ENCODE measurements at regions not wholly inside any gene's neighbourhood (a gene's known extent, or its start where the extent isn't known, plus 50 kb on each side); places are given as distances from the start of the nearest gene placed in this dataset.

DNA sequence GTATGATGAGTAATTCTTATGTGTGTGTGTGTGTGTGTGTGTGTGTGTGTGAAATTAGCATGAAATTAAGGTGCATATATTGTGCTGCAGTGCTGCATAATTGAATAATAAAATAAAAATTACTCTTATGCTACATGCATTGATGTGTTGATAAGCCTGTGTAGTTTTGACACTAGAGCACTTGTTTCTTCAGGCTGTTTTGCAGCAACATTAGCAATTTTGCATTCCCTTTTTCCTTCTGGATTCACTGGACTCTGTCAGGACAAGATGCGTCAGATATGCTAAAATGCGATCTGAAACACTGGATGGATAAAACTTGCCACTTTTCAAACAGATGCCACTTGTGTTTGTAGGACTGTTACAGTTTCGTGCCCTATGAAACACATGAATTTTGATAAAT lies 175.4 kb upstream of the ATP6AP2 start:
- no TSS peak for BruUV-seq (replicated peaks)
- Histone ChIP-seq H3K4me1 (ENCODE audit: control insufficient read depth, extremely low read depth, insufficient read depth, low read length) (no peaks in the 10 kb centered on the region), H3K79me2 (ENCODE audit: control insufficient read depth, insufficient read depth, low read length) (no peaks in the 10 kb centered on the region), H3K36me3 (ENCODE audit: control insufficient read depth in 2 of 2, extremely low read depth in 1 of 2, insufficient read depth in 2 of 2, low read length in 2 of 2) (no peaks in the 10 kb centered on the region), H3K4me2 (ENCODE audit: insufficient read depth, low read length) (no peak overlapping the region), H3K9ac (replicated peaks; ENCODE audit: extremely low read depth, insufficient read depth, low read length) (no peak overlapping the region), H4K20me1 (replicated peaks; ENCODE audit: control insufficient read depth, extremely low read depth, insufficient read depth, low read length) (no peaks in the 10 kb centered on the region), H3K27ac (ENCODE audit: insufficient read depth, low read depth, low read length) (no peak overlapping the region), H3K9me3 (replicated peaks; ENCODE audit: control insufficient read depth, insufficient read depth, low read length) (no peaks in the 10 kb centered on the region), H2AFZ (ENCODE audit: low read depth, low read length) (no peak overlapping the region), H3K9me1 (replicated peaks; ENCODE audit: control insufficient read depth, extremely low read depth, insufficient read depth, low read length) (no peaks in the 10 kb centered on the region), H3K27me3 (ENCODE audit: control insufficient read depth in 2 of 2, insufficient read depth in 2 of 2, low read length in 2 of 2) (no peaks in the 10 kb centered on the region), H3K4me3 (replicated peaks in 1 of 3; ENCODE audit: insufficient read depth in 1 of 3, low read depth in 1 of 3, low read length in 3 of 3) (no peak overlapping the region)
- dilution Hi-C loops (cut with MboI; ENCODE audit: extremely low pct_ligation_motif_present, low sequenced_read_pairs) = no loop called here
- ChIA-PET CTCF (no interaction called here), POLR2A (no interaction called here)
- DNase-seq (ENCODE audit: low read depth, low spot score) (no peak), FAIRE-seq (no peak)
- TF ChIP-seq MYC (IDR thresholded peaks at IDR 0.05; ENCODE audit: low read depth, low read length) = no peak
- TF ChIP-seq JUN (IDR thresholded peaks at IDR 0.05; ENCODE audit: borderline replicate concordance, insufficient read depth, insufficient read length, low read depth) = no peak
- TF ChIP-seq, protein P1, sequence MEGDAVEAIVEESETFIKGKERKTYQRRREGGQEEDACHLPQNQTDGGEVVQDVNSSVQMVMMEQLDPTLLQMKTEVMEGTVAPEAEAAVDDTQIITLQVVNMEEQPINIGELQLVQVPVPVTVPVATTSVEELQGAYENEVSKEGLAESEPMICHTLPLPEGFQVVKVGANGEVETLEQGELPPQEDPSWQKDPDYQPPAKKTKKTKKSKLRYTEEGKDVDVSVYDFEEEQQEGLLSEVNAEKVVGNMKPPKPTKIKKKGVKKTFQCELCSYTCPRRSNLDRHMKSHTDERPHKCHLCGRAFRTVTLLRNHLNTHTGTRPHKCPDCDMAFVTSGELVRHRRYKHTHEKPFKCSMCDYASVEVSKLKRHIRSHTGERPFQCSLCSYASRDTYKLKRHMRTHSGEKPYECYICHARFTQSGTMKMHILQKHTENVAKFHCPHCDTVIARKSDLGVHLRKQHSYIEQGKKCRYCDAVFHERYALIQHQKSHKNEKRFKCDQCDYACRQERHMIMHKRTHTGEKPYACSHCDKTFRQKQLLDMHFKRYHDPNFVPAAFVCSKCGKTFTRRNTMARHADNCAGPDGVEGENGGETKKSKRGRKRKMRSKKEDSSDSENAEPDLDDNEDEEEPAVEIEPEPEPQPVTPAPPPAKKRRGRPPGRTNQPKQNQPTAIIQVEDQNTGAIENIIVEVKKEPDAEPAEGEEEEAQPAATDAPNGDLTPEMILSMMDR (IDR thresholded peaks at IDR 0.05; ENCODE audit: extremely low read depth in 1 of 2, insufficient read depth in 1 of 2, low read depth in 1 of 2, low read length in 2 of 2) = no peak
- no peak for TF ChIP-seq EZH2 (IDR thresholded peaks at IDR 0.05; ENCODE audit: borderline replicate concordance, low read depth, low read length, severe bottlenecking)
- TF ChIP-seq, protein P2, sequence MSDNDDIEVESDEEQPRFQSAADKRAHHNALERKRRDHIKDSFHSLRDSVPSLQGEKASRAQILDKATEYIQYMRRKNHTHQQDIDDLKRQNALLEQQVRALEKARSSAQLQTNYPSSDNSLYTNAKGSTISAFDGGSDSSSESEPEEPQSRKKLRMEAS (IDR thresholded peaks at IDR 0.05; ENCODE audit: insufficient read depth, insufficient read length) = no peak
- no peak for TF ChIP-seq GATA2 (IDR thresholded peaks at IDR 0.05; ENCODE audit: insufficient read depth, insufficient read length, low read depth, low read length)
- no peak for TF ChIP-seq POLR2A (IDR thresholded peaks at IDR 0.05; ENCODE audit: low read depth, low read length)
- TF ChIP-seq POLR2AphosphoS5 (IDR thresholded peaks at IDR 0.05; ENCODE audit: insufficient read depth, low read depth, low read length) = no peak
- no peak for TF ChIP-seq FOS (IDR thresholded peaks at IDR 0.05; ENCODE audit: borderline replicate concordance, insufficient read depth, low read length)
- intact Hi-C loops (cut with micrococcal nuclease) = no loop called here

Measured in endothelial cell of umbilical vein (primary cell).